ENCODE measurements at regions not wholly inside any gene's neighbourhood (a gene's known extent, or its start where the extent isn't known, plus 50 kb on each side); places are given as distances from the start of the nearest gene placed in this dataset.

GRCh38 chr5:96264047-96264446 lies 169.0 kb downstream of the PCSK1 start:
- ChIA-PET CTCF (no interaction called here), RAD21 (ENCODE audit: unreplicated experiment) (no interaction called here), SMC1A (ENCODE audit: uncharacterized antibody, unreplicated experiment) (no interaction called here), POLR2A (no interaction called here)
- in situ Hi-C loops (cut with MboI) (no loop called here), intact Hi-C loops (cut with micrococcal nuclease; ENCODE audit: unreplicated experiment) (no loop called here)
- ATAC-seq: no peak
- no peak overlapping the region for H3K27ac ChIP-seq (ENCODE audit: control insufficient read depth, insufficient read depth)
- H4K20me1 ChIP-seq (ENCODE audit: control insufficient read depth, insufficient read depth): no peaks in the 10 kb centered on the region
- TF ChIP-seq MLLT1 (IDR thresholded peaks at IDR 0.05) (no peak), RBBP5 (conservative IDR thresholded peaks at IDR 0.05) (no peak), ATF7 (IDR thresholded peaks at IDR 0.05; ENCODE audit: low read depth) (no peak), STAT1 (conservative IDR thresholded peaks at IDR 0.05) (no peak), ZNF207 (IDR thresholded peaks at IDR 0.05; ENCODE audit: borderline replicate concordance) (no peak), BCL11A (IDR thresholded peaks at IDR 0.05; ENCODE audit: low read depth, low read length) (no peak), IKZF1 (conservative IDR thresholded peaks at IDR 0.05) (no peak), POLR2A (IDR thresholded peaks at IDR 0.05; ENCODE audit: low read depth, low read length) (no peak), SMAD1 (IDR thresholded peaks at IDR 0.05; ENCODE audit: low read depth, partially characterized antibody) (no peak), BCLAF1 (IDR thresholded peaks at IDR 0.05) (no peak)
- no peaks in the 10 kb centered on the region for H3K27me3 ChIP-seq (replicated peaks in 1 of 2; ENCODE audit: control insufficient read depth in 2 of 2, insufficient read depth in 2 of 2, low read length in 1 of 2)
- no peak overlapping the region for H2AFZ ChIP-seq (ENCODE audit: control insufficient read depth, low read depth, low read length)
- FAIRE-seq: no peak
- DNase-seq (ENCODE audit: low read depth, low spot score): no peak
- H3K4me2 ChIP-seq (ENCODE audit: control insufficient read depth, insufficient read depth): no peak overlapping the region
- 85% methylated on average over 3 of the region's 3 CpGs for WGBS (ENCODE audit: insufficient coverage, insufficient replicate concordance, low lambda C conversion rate, missing lambda C conversion rate)
- BruUV-seq (replicated peaks): no TSS peak
- H3K4me1 ChIP-seq (ENCODE audit: control insufficient read depth, insufficient read depth, low read length): no peaks in the 10 kb centered on the region; the same call in none of the 2 replicates
- H3K4me3 ChIP-seq: no peak overlapping the region
- H3K79me2 ChIP-seq (ENCODE audit: control insufficient read depth, insufficient read depth, low read length): no peaks in the 10 kb centered on the region
- H3K9ac ChIP-seq (ENCODE audit: control insufficient read depth, insufficient read depth, low read length): no peak overlapping the region
- H3K9me3 ChIP-seq (replicated peaks; ENCODE audit: control insufficient read depth, insufficient read depth, low read length): peaks cover 2% of the 10 kb centered on the region
- H3K36me3 ChIP-seq (ENCODE audit: control insufficient read depth in 2 of 2, insufficient read depth in 2 of 2, low read length in 1 of 2): no peaks in the 10 kb centered on the region
